Stimulated activated CD8-positive, alpha-beta memory T cell treated with anti-CD3 and anti-CD28 coated beads, Interleukin-2, amount 100 ng/mL, for 1 hour (primary cell): ENCODE measurements at regions not wholly inside any gene's neighbourhood (a gene's known extent, or its start where the extent isn't known, plus 50 kb on each side); places are given as distances from the start of the nearest gene placed in this dataset.

Experiments used
- DNase-seq, 2 donors: peaks; one replicate each; pipeline ENCODE4 v3.0.0-alpha.2; 2020; ENCODE audit warnings: low read depth in 2 of 2

GRCh38 chr13:103210348-103210747, 144.1 kb upstream of the SLC10A2 start:
- no peak for DNase-seq

- DNase-seq: no peak
These were observed 137.6 kb upstream of the SLC10A2 start for GRCh38 chr13:103203735-103204330.

GRCh38 chr13:103200118-103200885, 134.1 kb upstream of the SLC10A2 start:
- no peak for DNase-seq

- no peak for DNase-seq
These were observed 133.3 kb upstream of the SLC10A2 start for GRCh38 chr13:103199380-103200088.

GRCh38 chr13:103196356-103196755, 130.1 kb upstream of the SLC10A2 start:
- no peak for DNase-seq

GRCh38 chr13:103195762-103196161, 129.5 kb upstream of the SLC10A2 start:
- no peak for DNase-seq

- no peak for DNase-seq
These were observed 128.7 kb upstream of the SLC10A2 start for GRCh38 chr13:103194871-103195270.

- DNase-seq: no peak
These were observed 126.4 kb upstream of the SLC10A2 start for GRCh38 chr13:103192511-103193135.

GRCh38 chr13:103190841-103191240, 124.6 kb upstream of the SLC10A2 start:
- no peak for DNase-seq

GRCh38 chr13:103188713-103189326, 122.6 kb upstream of the SLC10A2 start:
- no peak for DNase-seq

GRCh38 chr13:103187721-103188156, 121.5 kb upstream of the SLC10A2 start:
- no peak for DNase-seq

- DNase-seq: no peak
These were observed 118.2 kb upstream of the SLC10A2 start for GRCh38 chr13:103184413-103184812.

- no peak for DNase-seq
These were observed 113.0 kb upstream of the SLC10A2 start for GRCh38 chr13:103178986-103179943.

GRCh38 chr13:103174966-103175365, 108.7 kb upstream of the SLC10A2 start:
- DNase-seq: no peak

- no peak for DNase-seq
These were observed 102.8 kb upstream of the SLC10A2 start for GRCh38 chr13:103168901-103169508.

- no peak for DNase-seq
These were observed 98.0 kb upstream of the SLC10A2 start for GRCh38 chr13:103164251-103164650.

- no peak for DNase-seq
These were observed 95.3 kb upstream of the SLC10A2 start for GRCh38 chr13:103161476-103161875.

GRCh38 chr13:103157434-103158145, 91.4 kb upstream of the SLC10A2 start:
- no peak for DNase-seq

GRCh38 chr13:103157016-103157415, 90.8 kb upstream of the SLC10A2 start:
- no peak for DNase-seq
